ENCODE measurements at regions not wholly inside any gene's neighbourhood (a gene's known extent, or its start where the extent isn't known, plus 50 kb on each side); places are given as distances from the start of the nearest gene placed in this dataset.

DNA sequence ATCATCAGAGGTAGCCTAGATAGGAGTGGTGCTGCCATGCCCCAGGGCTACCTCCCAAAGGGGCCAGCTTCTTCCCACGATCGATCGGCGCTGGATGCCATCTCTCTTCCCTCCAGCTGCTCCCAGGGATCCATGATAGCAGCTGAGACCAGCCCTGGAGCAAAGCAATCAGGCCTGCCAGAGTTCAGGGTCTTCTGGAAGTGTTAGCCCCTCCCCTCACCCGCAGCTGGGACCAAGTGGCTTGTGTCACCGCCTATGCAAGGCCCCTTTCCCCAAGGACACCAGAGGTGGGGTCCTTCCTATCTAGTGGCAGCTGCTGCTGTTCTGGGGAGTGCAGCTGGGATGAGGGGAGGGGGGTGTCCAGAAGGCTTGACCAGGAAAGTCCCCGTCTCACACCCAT is 87.0 kb downstream of the IRF2BPL start:
- Histone ChIP-seq H3K4me1 (ENCODE audit: insufficient read depth, low read length) (peaks cover 12% of the 10 kb centered on the region), H4K20me1 (ENCODE audit: insufficient read depth, low read length) (no peaks in the 10 kb centered on the region), H3K4me2 (ENCODE audit: insufficient read depth, low read length) (no peak overlapping the region), H3K27ac (ENCODE audit: low read depth, low read length) (no peak overlapping the region), H3K36me3 (ENCODE audit: insufficient read depth, low read length) (no peaks in the 10 kb centered on the region), H3K4me3 (ENCODE audit: insufficient read depth, low read length) (no peak overlapping the region), H3K9me3 (ENCODE audit: low read depth, low read length) (no peaks in the 10 kb centered on the region), H2AFZ (ENCODE audit: low read length) (no peak overlapping the region), H3K79me2 (ENCODE audit: insufficient read depth, low read length) (no peaks in the 10 kb centered on the region), H3K27me3 (ENCODE audit: insufficient read depth, low read length) (no peaks in the 10 kb centered on the region)
- no peak for DNase-seq (ENCODE audit: insufficient read length, low spot score, missing footprints)
- no peak for TF ChIP-seq CTCF (IDR thresholded peaks at IDR 0.05; ENCODE audit: extremely low read depth, low read depth, low read length)

- H4K20me1 ChIP-seq (ENCODE audit: insufficient read depth, low read length), result no peaks in the 10 kb centered on the region
Measured at GRCh38 chr14:76940021-76940760, 88.3 kb downstream of the IRF2BPL start.

GRCh38 chr14:76939015-76939742 is 89.3 kb downstream of the IRF2BPL start:
- DNase-seq (ENCODE audit: insufficient read length, low spot score, missing footprints), result no peak
- H3K4me3 ChIP-seq (ENCODE audit: insufficient read depth, low read length), result no peak overlapping the region
- no peaks in the 10 kb centered on the region for H4K20me1 ChIP-seq (ENCODE audit: insufficient read depth, low read length)
- no peaks in the 10 kb centered on the region for H3K9me3 ChIP-seq (ENCODE audit: low read depth, low read length)
- TF ChIP-seq CTCF (IDR thresholded peaks at IDR 0.05; ENCODE audit: extremely low read depth, low read depth, low read length), result no peak
- no peak overlapping the region for H3K27ac ChIP-seq (ENCODE audit: low read depth, low read length)
- no peak overlapping the region for H3K4me2 ChIP-seq (ENCODE audit: insufficient read depth, low read length)
- H2AFZ ChIP-seq (ENCODE audit: low read length), result no peak overlapping the region
- peaks cover 11% of the 10 kb centered on the region for H3K4me1 ChIP-seq (ENCODE audit: insufficient read depth, low read length)
- H3K36me3 ChIP-seq (ENCODE audit: insufficient read depth, low read length), result no peaks in the 10 kb centered on the region
- H3K79me2 ChIP-seq (ENCODE audit: insufficient read depth, low read length), result no peaks in the 10 kb centered on the region
- H3K27me3 ChIP-seq (ENCODE audit: insufficient read depth, low read length), result no peaks in the 10 kb centered on the region

More at GRCh38 chr14:76940021-76940760, 88.3 kb downstream of the IRF2BPL start:
- Histone ChIP-seq H3K9me3 (ENCODE audit: low read depth, low read length) (no peaks in the 10 kb centered on the region), H3K36me3 (ENCODE audit: insufficient read depth, low read length) (no peaks in the 10 kb centered on the region), H3K4me2 (ENCODE audit: insufficient read depth, low read length) (no peak overlapping the region), H2AFZ (ENCODE audit: low read length) (no peak overlapping the region), H3K27me3 (ENCODE audit: insufficient read depth, low read length) (no peaks in the 10 kb centered on the region), H3K79me2 (ENCODE audit: insufficient read depth, low read length) (no peaks in the 10 kb centered on the region), H3K27ac (ENCODE audit: low read depth, low read length) (no peak overlapping the region), H3K4me3 (ENCODE audit: insufficient read depth, low read length) (no peak overlapping the region), H3K4me1 (ENCODE audit: insufficient read depth, low read length) (peaks cover 11% of the 10 kb centered on the region)
- no peak for TF ChIP-seq CTCF (IDR thresholded peaks at IDR 0.05; ENCODE audit: extremely low read depth, low read depth, low read length)
- no peak for DNase-seq (ENCODE audit: insufficient read length, low spot score, missing footprints)

GRCh38 chr14:76938092-76938500 is 90.4 kb downstream of the IRF2BPL start:
- no peak for TF ChIP-seq CTCF (IDR thresholded peaks at IDR 0.05; ENCODE audit: extremely low read depth, low read depth, low read length)
- no peaks in the 10 kb centered on the region for H3K27me3 ChIP-seq (ENCODE audit: insufficient read depth, low read length)
- H3K4me2 ChIP-seq (ENCODE audit: insufficient read depth, low read length), result no peak overlapping the region
- peak; percentile 41 for DNase-seq (ENCODE audit: insufficient read length, low spot score, missing footprints)
- no peak overlapping the region for H2AFZ ChIP-seq (ENCODE audit: low read length)
- no peaks in the 10 kb centered on the region for H4K20me1 ChIP-seq (ENCODE audit: insufficient read depth, low read length)
- H3K79me2 ChIP-seq (ENCODE audit: insufficient read depth, low read length), result no peaks in the 10 kb centered on the region
- H3K27ac ChIP-seq (ENCODE audit: low read depth, low read length), result no peak overlapping the region
- no peaks in the 10 kb centered on the region for H3K36me3 ChIP-seq (ENCODE audit: insufficient read depth, low read length)
- no peaks in the 10 kb centered on the region for H3K9me3 ChIP-seq (ENCODE audit: low read depth, low read length)
- no peak overlapping the region for H3K4me3 ChIP-seq (ENCODE audit: insufficient read depth, low read length)
- H3K4me1 ChIP-seq (ENCODE audit: insufficient read depth, low read length), result peaks cover 11% of the 10 kb centered on the region
